ENCODE measurements at regions not wholly inside any gene's neighbourhood (a gene's known extent, or its start where the extent isn't known, plus 50 kb on each side); places are given as distances from the start of the nearest gene placed in this dataset.
"Not testable (repeated sequence)": the region's sequence is repeated elsewhere in the genome, so short reads cannot be mapped to it uniquely, and the experiment has no call there.

DNA sequence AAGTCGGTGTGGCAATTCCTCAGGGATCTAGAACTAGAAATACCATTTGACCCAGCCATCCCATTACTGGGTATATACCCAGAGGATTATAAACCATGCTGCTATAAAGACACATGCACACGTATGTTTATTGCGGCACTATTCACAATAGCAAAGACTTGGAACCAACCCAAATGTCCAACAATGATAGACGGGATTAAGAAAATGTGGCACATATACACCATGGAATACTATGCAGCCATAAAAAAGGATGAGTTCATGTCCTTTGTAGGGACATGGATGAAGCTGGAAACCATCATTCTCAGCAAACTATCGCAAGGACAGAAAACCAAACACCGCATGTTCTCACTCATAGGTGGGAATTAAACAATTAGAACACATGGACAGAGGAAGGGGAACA is 80.6 kb upstream of the ST3GAL5 start:
- not testable (repeated sequence) for DNase-seq

DNA sequence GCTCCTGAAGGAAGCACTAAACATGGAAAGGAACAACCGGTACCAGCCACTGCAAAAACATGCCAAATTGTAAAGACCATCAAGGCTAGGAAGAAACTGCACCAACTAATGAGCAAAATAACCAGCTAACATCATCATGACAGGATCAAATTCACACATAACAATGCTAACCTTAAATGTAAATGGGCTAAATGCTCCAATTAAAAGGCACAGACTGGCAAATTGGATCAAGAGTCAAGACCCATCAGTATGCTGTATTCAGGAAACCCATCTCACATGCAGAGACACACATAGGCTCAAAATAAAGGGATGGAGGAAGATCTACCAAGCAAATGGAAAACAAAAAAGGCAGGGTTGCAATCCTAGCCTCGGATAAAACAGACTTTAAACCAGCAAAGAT is 77.0 kb upstream of the ST3GAL5 start:
- DNase-seq: not testable (repeated sequence)

DNA sequence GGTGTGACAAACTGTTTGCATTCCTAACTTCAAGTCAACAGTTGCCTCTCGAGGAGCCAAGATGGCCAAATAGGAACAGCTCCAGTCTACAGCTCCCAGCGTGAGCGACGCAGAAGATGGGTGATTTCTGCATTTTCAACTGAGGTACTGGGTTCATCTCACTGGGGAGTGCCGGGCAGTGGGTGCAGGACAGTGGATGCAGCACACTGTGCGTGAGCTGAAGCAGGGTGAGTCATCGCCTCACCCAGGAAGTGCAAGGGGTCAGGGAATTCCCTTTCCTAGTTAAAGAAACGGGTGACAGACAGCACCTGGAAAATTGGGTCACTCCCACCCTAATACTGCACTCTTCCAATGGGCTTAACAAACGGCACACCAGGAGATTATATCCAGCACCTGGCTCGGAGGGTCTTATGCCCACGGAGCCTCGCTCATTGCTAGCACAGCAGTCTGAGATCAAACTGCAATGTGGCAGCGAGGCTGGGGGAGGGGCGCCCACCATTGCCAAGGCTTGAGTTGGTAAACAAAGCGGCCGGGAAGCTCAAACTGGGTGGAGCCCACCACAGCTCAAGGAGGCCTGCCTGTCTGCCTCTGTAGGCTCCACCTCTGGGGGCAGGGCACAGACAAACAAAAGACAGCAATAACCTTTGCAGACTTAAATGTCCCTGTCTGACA is 75.1 kb upstream of the ST3GAL5 start:
- DNase-seq: not testable (repeated sequence)

DNA sequence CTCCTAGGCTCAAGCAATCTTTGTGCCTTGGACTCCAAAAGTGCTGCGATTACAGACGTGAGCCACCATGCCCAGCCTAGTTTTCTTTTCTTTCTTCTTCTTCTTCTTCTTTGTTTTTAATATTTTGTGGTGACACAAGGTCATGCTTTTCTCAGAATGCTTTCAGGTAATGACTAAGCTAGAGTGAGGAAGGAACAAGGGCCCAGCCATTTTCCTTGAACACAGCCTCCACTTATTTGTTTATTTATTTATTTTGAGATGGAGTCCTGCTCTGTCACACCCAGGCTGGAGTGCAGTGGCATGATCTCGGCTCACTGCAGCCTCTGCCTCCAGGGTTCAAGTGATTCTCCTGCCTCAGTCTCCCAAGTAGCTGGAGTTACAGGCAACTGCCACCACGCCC is 74.3 kb upstream of the ST3GAL5 start:
- no peak for DNase-seq

DNA sequence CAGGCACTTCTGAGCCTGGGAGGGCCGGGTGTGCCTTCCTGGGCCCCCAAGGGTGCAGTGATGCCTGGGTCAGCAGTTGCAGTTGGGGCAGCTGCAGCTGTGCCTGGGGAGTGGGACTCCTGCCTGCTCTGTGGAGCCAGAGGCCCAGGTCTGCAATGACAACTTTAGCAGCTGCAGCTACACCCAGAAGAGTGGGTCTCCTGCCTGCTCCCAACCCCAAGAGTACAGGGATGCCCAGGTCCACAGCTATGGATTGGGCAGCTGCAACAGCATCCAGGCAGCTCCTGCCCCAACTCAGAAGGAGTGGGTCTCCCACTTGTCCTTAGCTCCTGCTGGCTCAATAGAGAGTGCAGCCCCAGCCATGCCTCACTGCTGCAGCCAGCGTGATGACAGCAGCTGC is 73.0 kb upstream of the ST3GAL5 start:
- DNase-seq: no peak

DNA sequence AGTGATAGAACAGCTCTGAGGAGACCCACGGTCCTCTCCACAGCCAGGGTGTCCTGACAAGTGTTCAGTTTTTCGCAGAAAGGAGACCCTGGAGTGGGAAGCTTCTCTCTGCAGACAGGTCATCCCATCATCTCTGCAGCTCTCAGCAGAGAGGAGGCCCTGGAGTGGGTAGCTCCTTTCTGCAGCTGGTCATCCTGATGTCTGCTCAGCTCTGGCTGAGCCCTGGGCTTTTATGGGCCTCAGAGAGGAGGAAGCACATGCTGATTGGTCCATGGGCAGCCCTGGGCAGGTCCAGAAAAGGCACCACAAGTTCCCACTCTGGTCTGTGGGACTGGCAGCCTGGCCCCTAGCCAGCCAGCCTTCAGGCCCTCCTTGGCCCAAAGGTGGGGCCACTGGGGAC is 72.3 kb upstream of the ST3GAL5 start:
- DNase-seq: no peak

DNA sequence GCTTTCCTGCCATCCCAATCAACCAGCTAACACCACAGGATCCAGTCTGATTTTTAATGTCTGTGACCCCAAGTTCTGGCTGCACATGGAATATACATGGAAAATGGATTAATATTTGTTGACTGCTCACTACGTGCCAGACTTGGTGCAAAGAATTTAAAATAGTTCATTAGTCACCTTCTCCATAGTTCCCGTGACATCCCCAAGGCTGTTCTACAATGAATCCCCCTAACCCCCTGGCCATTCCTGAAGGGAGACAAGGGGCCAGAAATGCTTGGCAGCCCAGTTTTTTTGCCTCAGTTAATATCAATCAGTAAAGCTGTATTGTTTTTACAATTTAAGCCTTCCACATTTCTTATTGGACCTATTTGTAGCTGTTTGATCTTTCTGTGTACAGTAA is 71.0 kb upstream of the ST3GAL5 start:
- no peak for DNase-seq

DNA sequence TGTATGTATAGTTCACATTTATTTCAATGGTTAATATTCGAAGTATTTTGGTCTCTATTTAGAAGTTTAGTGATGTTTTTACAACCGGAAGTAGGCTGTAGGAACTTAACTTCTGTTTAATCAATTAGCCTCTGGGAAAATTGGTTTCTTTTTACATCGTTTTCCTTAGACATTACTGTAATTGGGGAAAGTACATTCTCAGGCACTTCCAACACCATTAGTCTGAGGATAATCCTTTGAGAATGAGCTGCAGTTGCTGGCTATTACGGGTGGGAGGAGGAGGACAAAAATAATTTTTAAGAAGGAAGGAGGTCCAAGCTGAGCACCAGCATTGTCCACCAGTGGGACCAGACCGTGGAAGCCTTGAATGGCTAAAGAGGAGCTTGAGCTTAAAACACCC is 70.4 kb upstream of the ST3GAL5 start:
- DNase-seq: no peak

DNA sequence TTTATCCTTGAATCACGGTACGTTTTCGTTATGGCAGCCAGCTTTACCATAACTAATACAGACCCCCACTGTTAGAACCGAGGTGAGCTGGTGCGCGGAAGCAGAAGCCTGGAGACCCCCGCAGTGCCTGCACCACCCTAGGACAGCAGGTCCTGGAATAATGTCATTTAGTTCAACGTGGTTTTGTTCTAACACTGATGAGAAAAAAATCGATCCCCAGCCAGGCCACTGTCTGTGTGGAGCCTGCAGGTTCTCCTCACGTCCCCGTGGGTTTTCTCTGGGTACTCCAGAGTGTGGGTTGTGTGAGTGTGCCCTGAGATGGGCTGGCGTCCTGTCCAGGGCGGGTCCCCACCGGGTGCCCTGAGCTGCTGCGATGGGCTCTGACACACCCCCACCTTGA is 69.9 kb upstream of the ST3GAL5 start:
- no peak for DNase-seq

DNA sequence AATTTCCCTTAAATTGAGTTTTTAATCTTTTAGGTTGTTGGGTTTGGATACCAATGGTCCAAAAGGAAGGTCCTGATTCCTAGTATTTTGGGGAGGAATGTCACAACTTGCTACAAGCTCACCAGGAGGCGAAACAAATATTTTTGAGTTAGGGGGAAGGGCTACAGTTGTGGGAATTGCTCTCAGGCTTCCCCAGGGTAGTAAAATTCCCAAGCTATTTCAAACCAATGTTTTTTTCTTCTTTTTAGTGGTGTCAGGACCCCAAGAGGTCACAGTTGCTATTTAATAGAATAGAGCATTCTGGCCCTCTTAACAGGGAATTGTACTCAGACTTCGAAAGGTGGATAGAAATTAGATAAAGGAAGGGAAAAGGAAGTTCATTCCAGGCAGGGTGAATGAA is 68.5 kb upstream of the ST3GAL5 start:
- DNase-seq: no peak

DNA sequence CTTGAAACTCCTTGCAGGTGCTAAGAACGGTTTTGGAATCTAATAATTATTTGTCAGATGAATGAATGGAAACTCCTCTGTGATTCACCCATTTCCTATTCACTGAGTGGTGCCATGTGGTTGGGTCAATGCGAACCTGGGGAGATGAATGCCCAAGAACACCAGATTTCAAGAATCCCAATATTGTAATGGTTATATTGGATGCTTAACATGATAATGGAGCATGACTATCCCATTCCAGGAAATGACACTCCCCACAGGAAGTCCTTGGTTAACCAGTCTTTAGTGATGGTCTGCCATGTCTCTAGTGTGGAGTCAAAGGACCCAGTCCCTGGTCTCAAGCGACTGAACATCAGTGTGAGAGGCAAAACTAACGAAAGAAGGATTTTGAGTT is 67.9 kb upstream of the ST3GAL5 start:
- no peak for DNase-seq

DNA sequence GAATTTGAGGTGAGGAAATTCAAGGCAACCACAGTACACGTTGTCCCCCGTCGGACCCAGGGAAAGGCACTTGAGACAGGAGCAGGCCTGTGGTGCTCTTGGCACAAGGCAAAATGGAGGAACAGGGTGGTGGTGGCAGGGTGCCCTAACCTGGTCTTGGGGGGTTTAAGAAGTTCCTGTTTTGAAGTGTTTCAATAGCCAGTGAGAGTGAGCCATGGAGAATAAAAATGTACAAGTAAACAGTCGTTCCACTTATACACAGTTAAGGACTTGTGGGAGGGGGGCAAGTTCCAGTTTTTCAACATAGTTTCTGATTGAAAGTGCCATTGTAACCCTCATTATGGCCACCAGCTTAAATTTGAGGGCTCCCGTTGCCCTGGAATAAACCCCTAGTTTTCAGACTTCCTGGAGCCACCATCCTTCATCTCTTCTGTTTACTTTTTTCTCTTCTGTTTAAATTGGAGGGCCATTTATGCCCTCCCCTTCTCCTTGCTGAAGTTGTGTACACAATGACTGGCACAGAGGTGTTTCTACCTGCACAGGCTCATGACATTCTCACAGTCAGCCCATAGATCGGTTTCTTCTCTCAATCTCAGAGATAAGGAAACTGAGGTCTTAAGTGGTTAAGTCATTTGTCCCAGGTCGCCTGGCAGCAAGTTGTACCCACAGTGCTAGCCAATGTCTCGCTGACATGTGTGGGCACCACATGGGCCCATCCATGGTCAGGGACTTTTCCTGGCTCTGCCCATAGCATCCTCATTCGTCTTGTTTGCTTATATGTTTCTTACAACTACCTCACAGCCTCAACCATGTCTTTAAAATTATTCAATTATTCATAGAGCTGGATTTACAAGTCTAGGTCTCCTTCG is 66.0 kb upstream of the ST3GAL5 start:
- DNase-seq: no peak

DNA sequence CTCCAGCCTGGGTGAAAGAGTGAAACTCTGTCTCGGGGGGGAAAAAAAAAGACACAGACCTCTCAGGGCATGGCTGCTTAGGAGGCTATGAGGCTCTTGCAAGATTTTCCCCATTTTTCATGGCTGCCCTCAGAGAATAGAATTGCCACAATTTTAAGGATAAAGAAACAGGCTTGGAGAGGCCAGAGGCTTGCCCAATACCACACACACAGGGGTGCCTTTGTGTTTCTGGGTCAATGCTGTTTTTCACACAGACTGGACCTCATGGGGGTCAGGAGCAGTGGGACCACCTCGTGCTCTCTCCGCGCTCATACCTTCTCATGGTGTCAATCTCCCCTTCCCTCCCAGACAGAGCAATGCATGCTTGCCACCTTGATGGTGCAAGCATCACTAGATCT is 65.4 kb upstream of the ST3GAL5 start:
- DNase-seq: no peak

DNA sequence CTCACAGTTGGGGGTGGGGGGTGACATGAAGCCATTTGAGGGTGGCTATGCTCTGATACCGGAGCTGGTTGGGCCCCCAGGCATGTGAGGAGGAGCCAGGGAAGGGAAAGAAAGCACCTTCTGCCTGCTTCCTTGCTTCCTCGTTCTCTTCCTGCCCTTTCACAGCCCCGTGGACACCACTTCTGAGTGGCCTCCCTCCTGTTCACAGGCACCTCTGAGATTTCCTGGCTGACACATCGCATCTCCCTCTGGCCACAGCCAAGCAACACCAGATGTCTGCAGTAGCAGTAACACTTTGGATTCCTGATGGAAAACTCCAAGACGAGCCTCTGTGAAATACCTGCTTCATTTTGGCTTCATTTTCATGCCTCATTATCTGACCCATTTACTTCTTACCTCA is 64.7 kb upstream of the ST3GAL5 start:
- no peak for DNase-seq

DNA sequence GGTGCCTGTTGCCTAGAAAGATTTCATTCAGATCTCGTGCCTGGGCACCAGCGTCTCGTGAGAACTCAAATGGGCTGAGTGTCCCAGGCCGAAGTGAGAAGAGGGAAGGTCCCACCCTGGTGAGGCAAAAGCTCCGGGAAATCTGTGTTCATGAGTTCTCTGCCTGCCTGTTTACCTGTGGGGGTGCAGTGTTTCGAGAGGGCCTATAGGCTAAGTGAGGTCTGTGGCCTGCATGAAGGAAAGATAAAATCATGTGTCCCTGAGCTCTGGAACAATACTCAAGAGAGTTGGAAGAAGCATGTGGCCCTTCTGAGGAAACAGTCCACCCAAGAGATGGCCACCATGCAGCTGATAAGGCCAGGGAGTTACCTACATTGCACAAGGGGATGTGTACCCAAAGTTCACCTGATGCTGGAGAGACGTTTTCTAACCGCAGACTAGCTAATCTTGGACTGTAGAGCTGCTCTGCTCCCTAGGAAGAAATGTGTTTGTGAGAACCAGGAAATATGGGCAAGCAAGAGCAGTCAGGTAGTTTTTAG is 63.5 kb upstream of the ST3GAL5 start:
- peak; percentile 18 for DNase-seq

DNA sequence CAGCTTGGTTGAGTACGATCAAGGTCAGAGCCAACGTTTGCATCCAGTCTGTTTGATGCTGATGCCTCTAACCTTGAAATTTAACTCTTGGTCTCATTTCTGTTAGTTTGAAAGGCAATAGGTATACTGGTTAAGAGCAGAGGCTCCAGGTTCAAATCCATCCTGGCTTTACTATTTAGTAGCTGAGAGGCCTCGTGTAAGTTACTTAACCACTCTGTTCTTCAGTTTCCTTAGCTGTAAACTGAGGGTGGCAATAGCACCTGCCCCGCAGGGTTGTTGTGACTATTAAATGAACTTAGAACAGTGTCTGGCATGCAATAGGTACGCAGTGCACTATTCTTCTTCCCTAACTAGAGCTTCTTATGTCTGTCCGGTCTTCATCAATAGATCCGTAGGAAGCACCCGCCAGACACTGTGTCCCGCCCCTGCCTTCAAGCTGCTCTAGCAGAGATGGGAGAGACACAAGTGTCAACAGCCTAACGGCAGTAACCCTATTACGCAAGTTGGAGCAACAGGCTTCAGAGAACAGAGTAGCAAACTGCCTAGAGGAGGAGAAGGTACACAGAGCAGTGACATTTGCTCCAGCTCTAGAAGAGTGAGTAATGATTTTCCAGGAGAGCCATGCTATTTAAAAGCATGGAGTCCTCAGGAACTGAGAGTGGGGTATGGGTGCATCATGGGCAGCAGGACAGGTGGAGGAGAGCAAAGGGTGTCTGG is 62.7 kb upstream of the ST3GAL5 start:
- peak; percentile 66 for DNase-seq

DNA sequence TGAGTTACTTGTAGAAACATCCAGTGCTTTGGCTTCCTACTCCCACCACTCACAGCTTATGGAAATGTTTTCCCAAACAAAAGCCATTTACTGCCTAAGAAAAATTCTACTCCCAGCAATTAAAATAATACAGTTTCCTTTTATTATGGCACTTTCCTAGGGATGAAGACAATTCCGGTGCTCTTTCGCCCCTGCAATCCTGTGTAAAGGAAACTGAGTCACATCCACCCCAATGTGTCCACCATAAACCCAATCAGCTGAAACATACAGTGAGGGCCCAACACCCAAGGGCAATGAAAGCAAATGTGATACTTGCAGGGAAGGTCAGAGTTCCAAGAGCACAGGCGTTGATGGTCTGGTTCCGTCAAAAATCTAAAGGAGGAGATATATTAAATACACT is 62.0 kb upstream of the ST3GAL5 start:
- DNase-seq: no peak

DNA sequence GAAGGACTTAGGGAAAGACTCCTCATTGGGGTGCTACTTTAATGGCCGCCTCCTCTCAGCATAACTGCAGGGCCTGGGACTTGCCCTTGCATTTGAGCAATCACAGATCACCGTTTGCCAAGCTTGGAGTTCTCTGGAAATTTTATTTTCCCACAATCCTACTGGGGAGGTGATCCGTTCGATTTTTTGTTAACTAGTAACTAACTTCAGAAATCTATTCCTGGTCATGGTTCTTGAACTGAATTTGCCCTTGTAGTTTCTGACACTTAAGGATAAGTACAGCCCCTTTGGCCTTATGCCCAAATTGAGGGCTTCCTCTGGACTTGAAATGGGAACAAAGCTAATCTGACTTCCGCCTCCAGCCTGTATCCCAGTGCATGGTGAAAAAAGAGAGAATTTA is 60.5 kb upstream of the ST3GAL5 start:
- peak; percentile 20 for DNase-seq

DNA sequence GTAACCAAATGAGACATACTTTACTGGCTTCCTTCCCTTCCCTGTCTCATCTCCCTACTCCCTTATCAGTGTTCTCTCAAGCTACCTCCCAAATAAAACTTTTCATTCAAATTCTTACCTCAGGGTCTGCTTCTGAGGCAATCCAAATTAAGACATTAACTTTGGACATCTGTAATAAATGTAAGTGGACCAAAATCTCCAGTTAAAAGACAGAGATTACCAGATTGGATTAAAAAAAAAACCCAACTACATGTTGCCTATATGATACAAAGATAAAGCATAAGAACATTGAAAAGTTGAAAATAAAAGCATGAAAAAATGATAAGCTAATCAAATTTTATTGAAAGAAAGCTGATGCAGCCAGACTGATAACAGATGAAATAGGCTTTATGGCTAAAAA is 58.8 kb upstream of the ST3GAL5 start:
- DNase-seq: no peak

DNA sequence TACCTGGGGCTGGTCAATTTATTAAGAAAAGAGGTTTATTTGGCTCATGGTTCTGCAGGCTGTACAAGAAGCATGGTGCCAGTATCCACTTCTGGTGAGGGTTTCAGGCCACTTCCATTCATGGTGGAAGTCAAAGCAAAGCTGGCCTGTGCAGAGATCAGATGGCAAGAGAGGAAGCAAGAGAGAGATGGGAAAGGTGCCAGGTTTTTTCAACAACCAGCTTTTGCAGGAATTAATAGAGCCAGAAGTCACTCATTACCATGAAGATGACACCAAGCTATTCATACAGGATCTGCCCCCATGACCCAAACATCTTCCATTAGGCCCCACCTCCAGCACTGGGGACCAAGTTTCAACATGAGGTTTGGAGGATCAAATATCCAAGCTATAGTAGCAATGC is 56.8 kb upstream of the ST3GAL5 start:
- DNase-seq: peak; percentile 18

DNA sequence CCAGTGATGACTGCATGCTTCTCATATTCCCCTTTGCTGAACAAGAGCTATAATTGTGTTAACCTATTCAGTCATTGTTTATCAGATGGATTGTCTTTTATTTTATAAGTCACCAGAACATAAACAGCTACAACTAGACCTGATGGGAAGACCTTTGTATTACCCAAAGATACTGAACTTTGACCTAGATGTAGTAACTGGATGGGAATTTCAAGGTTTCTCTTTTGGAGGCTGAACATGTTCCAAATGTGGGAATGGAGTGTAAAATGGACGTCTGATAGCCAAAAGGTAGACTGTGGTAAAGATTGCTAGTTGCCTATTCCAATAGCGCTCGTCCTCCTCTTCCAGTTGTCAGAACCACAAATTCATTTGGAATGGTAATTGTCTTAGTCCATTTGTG is 56.4 kb upstream of the ST3GAL5 start:
- DNase-seq: no peak

DNA sequence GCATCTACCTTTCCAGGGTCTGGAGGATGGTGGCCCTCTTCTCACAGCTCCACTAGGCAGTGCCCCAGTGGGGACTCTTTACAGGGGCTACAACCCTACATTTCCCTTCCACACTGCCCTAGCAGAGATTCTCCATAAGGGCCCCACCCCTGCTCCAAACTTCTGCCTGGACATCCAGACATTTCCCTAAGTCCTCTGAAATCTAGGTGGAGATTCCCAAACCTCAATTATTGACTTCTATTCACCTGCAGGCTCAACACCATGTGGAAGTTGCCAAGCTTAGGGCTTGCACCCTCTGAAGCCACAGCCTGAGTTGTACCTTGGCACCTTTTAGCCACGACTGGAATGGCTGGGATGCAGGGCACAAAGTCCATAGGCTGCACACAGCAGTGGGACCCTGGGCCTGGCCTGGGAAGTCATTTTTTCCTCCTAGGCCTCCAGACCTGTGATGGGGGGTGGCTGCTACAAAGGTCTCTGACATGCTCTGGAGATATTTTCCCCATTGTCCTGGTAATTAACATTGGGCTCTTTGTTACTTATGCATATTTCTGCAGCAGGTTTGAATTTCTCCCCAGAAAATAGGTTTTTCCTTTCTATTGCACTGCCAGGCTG is 53.7 kb upstream of the ST3GAL5 start:
- DNase-seq: no peak

DNA sequence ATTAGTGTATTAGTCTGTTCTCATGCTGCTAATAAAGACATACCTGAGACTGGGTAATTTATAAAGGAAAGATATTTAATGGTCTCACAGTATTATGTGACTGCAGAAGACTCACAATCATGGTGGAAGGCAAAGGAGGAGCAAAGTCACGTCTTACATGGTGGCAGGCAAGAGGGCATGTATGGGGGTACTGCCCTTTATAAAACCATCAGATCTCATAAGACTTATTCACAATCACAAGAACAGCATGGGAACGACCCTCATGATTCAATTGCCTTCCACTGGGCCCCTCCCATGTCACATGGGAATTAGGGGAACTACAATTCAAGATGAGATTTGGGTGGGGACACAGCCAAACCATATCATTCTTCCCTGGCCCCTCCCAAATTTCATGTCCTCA is 52.7 kb upstream of the ST3GAL5 start:
- not testable (repeated sequence) for DNase-seq

All from hematopoietic multipotent progenitor cell treated with erythropoietin and hydrocortisone succinate and interleukin-3 and kit ligand, for 4 days (in vitro differentiated cells).